Type B pancreatic cell (in vitro differentiated cells): ENCODE measurements at regions not wholly inside any gene's neighbourhood (a gene's known extent, or its start where the extent isn't known, plus 50 kb on each side); places are given as distances from the start of the nearest gene placed in this dataset.

ENCODE experiments used
- DNase-seq: peaks from one replicate; pipeline ENCODE4 v3.0.0; 2021; ENCODE audit warnings: mixed read lengths; ENCODE audit not compliant: unreplicated experiment; ENCODE audit errors: extremely low spot score
- H3K27ac Mint-ChIP-seq: 2 replicates; pipeline ENCODE4 v1.8.0; 2021; ENCODE audit warnings: mild to moderate bottlenecking, mixed read lengths
- H3K27me3 Mint-ChIP-seq: 2 replicates; pipeline ENCODE4 v1.8.0; 2021; ENCODE audit warnings: mixed read lengths
- H3K36me3 Mint-ChIP-seq: 2 replicates; pipeline ENCODE4 v1.8.0; 2021; ENCODE audit warnings: mixed read lengths
- H3K4me1 Mint-ChIP-seq: one replicate; pipeline ENCODE4 v1.8.0; 2021; ENCODE audit warnings: mixed read lengths; ENCODE audit not compliant: unreplicated experiment
- H3K4me3 Mint-ChIP-seq: 2 replicates; pipeline ENCODE4 v1.8.0; 2021; ENCODE audit warnings: mild to moderate bottlenecking, mixed read lengths
- H3K9me3 Mint-ChIP-seq: 2 replicates; pipeline ENCODE4 v1.8.0; 2021; ENCODE audit warnings: mixed read lengths
- TF ChIP-seq, protein P1 (sequence below): fragments of 200-600 bp; sonication (generic); conservative IDR thresholded peaks from 2 replicates; pipeline ENCODE4 v1.5.0; 2021; ENCODE audit warnings: antibody characterized with exemption, mild to moderate bottlenecking

GRCh38 chr4:130559268-130559667 lies 1463.3 kb downstream of the C4orf33 start:
- Mint-ChIP-seq H3K4me3 (no peak overlapping the region), H3K4me1 (peaks cover 9% of the 10 kb centered on the region), H3K36me3 (no peaks in the 10 kb centered on the region), H3K27me3 (no peaks in the 10 kb centered on the region), H3K9me3 (no peaks in the 10 kb centered on the region), H3K27ac (no peak overlapping the region)
- TF ChIP-seq, protein P1, sequence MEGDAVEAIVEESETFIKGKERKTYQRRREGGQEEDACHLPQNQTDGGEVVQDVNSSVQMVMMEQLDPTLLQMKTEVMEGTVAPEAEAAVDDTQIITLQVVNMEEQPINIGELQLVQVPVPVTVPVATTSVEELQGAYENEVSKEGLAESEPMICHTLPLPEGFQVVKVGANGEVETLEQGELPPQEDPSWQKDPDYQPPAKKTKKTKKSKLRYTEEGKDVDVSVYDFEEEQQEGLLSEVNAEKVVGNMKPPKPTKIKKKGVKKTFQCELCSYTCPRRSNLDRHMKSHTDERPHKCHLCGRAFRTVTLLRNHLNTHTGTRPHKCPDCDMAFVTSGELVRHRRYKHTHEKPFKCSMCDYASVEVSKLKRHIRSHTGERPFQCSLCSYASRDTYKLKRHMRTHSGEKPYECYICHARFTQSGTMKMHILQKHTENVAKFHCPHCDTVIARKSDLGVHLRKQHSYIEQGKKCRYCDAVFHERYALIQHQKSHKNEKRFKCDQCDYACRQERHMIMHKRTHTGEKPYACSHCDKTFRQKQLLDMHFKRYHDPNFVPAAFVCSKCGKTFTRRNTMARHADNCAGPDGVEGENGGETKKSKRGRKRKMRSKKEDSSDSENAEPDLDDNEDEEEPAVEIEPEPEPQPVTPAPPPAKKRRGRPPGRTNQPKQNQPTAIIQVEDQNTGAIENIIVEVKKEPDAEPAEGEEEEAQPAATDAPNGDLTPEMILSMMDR, result no peak
- DNase-seq, result no peak

- Mint-ChIP-seq H3K4me3 (peak overlapping the region; percentile 70), H3K27ac (no peak overlapping the region)
Observed at GRCh38 chr4:130563185-130563888, 1467.4 kb downstream of the C4orf33 start.

DNA sequence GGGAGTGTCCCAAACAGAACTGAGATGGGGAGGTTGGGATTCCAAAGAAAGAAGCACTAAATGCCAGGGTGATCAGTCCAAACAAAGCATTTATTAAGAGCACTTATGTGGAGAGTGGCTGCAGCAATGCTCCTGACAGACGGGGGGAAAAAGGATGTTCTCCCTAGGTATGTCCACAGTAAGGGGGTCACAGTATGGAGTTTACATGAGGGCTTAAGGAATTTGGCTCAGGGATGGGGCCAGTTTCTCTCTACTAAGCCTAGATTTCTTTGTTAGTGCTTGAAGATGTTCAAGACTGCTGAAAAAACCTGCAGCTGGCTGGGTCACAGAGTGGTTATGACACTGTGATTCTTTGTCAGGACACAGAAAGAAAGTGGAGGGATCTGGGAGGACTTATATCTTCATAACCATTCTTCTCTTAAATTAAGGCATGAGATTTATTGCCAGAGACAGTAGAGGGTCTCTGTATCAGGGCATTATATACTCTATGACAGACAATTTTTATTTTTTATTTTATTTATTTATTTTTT lies 1468.0 kb downstream of the C4orf33 start:
- H3K27me3 Mint-ChIP-seq, result no peaks in the 10 kb centered on the region
- peaks cover 9% of the 10 kb centered on the region for H3K4me1 Mint-ChIP-seq
- no peak for DNase-seq
- H3K4me3 Mint-ChIP-seq, result peak overlapping the region; percentile 70
- peaks cover 4% of the 10 kb centered on the region for H3K9me3 Mint-ChIP-seq
- TF ChIP-seq, protein P1, result no peak
- no peaks in the 10 kb centered on the region for H3K36me3 Mint-ChIP-seq
- no peak overlapping the region for H3K27ac Mint-ChIP-seq

More at GRCh38 chr4:130563185-130563888, 1467.4 kb downstream of the C4orf33 start:
- Mint-ChIP-seq H3K4me1 (peaks cover 9% of the 10 kb centered on the region), H3K27me3 (no peaks in the 10 kb centered on the region), H3K36me3 (no peaks in the 10 kb centered on the region), H3K9me3 (peaks cover 4% of the 10 kb centered on the region)
- TF ChIP-seq, protein P1, result peak; percentile 72
- DNase-seq, result no peak

DNA sequence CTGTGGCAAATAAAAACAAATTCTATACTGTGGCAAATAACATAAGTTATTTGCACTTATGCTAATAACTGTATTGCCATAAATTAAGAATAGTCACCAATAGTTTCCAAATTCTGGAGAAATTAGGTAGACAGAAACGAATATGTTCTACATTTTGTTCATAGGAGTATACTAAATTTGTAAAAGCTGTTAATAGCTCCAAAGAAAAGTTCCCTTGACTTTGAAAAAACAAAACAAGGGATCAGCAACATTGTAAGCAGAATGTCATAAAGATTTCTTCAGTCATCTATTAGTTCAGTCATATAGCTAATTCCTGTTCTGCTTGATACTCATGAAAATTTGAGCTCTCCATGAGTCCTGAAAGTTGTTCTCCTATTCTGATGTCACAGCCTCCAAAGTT lies 1472.8 kb downstream of the C4orf33 start:
- Mint-ChIP-seq H3K4me3 (no peak overlapping the region), H3K36me3 (no peaks in the 10 kb centered on the region), H3K4me1 (peaks cover 4% of the 10 kb centered on the region), H3K27me3 (peaks cover 3% of the 10 kb centered on the region), H3K9me3 (peaks cover 16% of the 10 kb centered on the region), H3K27ac (no peak overlapping the region)
- DNase-seq, result no peak
- TF ChIP-seq, protein P1, result no peak

DNA sequence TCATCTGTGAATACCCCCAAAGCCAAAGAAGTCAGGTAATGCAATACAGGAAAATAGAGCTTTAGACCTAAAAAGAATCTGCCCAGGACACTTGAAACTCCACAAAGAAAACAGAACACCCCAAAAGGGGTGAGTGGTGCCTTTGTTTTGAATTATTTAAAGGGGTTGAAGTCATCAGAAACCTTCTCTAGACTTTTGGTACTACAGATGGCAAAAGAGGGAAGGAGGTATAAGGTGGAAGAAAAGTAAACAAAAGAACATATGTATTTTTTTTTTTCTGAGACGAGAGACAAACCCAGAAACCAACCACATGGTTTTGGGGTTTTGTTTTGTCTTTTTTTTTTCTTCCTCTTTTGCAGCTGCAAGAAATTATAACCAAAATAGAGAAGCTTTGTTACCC lies 1477.8 kb downstream of the C4orf33 start:
- TF ChIP-seq, protein P1, result no peak
- Mint-ChIP-seq H3K9me3 (peaks cover 12% of the 10 kb centered on the region), H3K27me3 (peaks cover 6% of the 10 kb centered on the region), H3K27ac (no peak overlapping the region), H3K36me3 (no peaks in the 10 kb centered on the region), H3K4me1 (peaks cover 6% of the 10 kb centered on the region), H3K4me3 (no peak overlapping the region)
- no peak for DNase-seq
